Esophagus muscularis mucosa (tissue), 3 donors: ENCODE measurements at regions not wholly inside any gene's neighbourhood (a gene's known extent, or its start where the extent isn't known, plus 50 kb on each side); places are given as distances from the start of the nearest gene placed in this dataset.

Experiments used
- POLR2AphosphoS5 ChIP-seq, 2 donors: sonication (generic); formaldehyde crosslinking; IDR thresholded peaks; one replicate each; pipeline ENCODE4 v1.6.1; 2017; ENCODE audit warnings: antibody characterized with exemption in 2 of 2
- TF ChIP-seq, protein P1 (sequence below), 3 experiments: fragments of 200-600 bp in 2 of 3; fragments of 450-650 bp in 1 of 3; sonication (generic) in 2 of 3; IDR thresholded peaks; one replicate each; pipeline ENCODE4 v1.5.1; 2017 to 2019; ENCODE audit warnings: antibody characterized with exemption in 3 of 3, mild to moderate bottlenecking in 2 of 3, moderate library complexity in 1 of 3

DNA sequence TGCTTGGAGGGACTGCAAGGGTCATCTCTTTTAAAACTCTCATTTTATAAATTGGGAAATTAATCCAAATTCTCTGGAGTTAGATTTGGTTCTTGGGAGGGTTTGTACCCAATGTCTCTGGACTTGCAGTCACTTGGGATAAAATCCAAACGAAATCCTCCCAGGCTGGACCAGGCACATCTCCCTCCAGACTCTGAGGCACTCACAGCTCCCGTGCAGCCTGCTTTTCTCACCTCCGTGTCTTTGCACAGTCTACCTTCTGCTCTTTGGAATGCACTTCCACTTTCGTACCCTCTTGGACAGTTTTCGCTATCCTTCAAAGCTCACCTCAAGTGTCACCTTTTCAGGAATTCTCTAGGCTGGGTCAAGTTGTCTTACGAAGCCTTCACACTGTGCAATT lies 166.3 kb downstream of the MYCN start:
- TF ChIP-seq, protein P1, sequence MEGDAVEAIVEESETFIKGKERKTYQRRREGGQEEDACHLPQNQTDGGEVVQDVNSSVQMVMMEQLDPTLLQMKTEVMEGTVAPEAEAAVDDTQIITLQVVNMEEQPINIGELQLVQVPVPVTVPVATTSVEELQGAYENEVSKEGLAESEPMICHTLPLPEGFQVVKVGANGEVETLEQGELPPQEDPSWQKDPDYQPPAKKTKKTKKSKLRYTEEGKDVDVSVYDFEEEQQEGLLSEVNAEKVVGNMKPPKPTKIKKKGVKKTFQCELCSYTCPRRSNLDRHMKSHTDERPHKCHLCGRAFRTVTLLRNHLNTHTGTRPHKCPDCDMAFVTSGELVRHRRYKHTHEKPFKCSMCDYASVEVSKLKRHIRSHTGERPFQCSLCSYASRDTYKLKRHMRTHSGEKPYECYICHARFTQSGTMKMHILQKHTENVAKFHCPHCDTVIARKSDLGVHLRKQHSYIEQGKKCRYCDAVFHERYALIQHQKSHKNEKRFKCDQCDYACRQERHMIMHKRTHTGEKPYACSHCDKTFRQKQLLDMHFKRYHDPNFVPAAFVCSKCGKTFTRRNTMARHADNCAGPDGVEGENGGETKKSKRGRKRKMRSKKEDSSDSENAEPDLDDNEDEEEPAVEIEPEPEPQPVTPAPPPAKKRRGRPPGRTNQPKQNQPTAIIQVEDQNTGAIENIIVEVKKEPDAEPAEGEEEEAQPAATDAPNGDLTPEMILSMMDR (IDR thresholded peaks at IDR 0.05) = no peak
- no peak for TF ChIP-seq POLR2AphosphoS5 (IDR thresholded peaks at IDR 0.05)
